H1 (cell line): ENCODE measurements at regions not wholly inside any gene's neighbourhood (a gene's known extent, or its start where the extent isn't known, plus 50 kb on each side); places are given as distances from the start of the nearest gene placed in this dataset.

Source experiments
- CTCF ChIA-PET: fragments of 300-600 bp; sonication (Branson Sonifier 250); formaldehyde crosslinking; loops from one replicate; lab custom pipeline; 2021; ENCODE audit not compliant: partially characterized antibody; lab: Charles Lee
- POLR2A ChIA-PET: fragments of 300-600 bp; sonication (Branson Sonifier 250); formaldehyde crosslinking; loops from one replicate; lab custom pipeline; 2021; ENCODE audit warnings: inconsistent platforms; ENCODE audit not compliant: partially characterized antibody; lab: Charles Lee
- DNase-seq, 2 experiments: peaks; one replicate each; pipeline versions ENCODE4 v3.0.0 to v3.0.0-alpha.2; 2010 to 2022; ENCODE audit warnings: low spot score in 2 of 2, low read depth in 1 of 2, mixed read lengths in 1 of 2
- FAIRE-seq: peaks from 2 replicates; lab custom pipeline; 2011; peaks lifted over from hg19 to GRCh38; lab: Jason Lieb, UNC
- H2AFZ ChIP-seq: 2 replicates; pipeline ENCODE4 v1.8.1; 2012; ENCODE audit warnings: low read length, inconsistent platforms
- H2AK5ac ChIP-seq: 2 replicates; pipeline ENCODE4 v1.6.1; 2013; ENCODE audit warnings: low read depth, low read length
- H2BK120ac ChIP-seq: replicated peaks from 2 replicates; pipeline ENCODE3; 2013; ENCODE audit warnings: low read depth, low read length, inconsistent platforms
- H2BK12ac ChIP-seq: 2 replicates; pipeline ENCODE4 v1.6.1; 2013; ENCODE audit warnings: low read depth, low read length
- H2BK15ac ChIP-seq: 2 replicates; pipeline ENCODE4 v1.6.1; 2013; ENCODE audit warnings: low read length
- H2BK20ac ChIP-seq: 2 replicates; pipeline ENCODE4 v1.6.1; 2013; ENCODE audit warnings: low read length
- H2BK5ac ChIP-seq: 2 replicates; pipeline ENCODE4 v1.6.1; 2013; ENCODE audit warnings: low read depth, low read length
- H3K14ac ChIP-seq: 2 replicates; pipeline ENCODE4 v1.6.1; 2013; ENCODE audit warnings: inconsistent platforms; ENCODE audit not compliant: insufficient read length
- H3K18ac ChIP-seq: 2 replicates; pipeline ENCODE4 v1.6.1; 2013; ENCODE audit warnings: low read length; ENCODE audit errors: extremely low read depth
- H3K23ac ChIP-seq: 2 replicates; pipeline ENCODE4 v1.6.1; 2013; ENCODE audit warnings: inconsistent platforms; ENCODE audit not compliant: insufficient read length
- H3K23me2 ChIP-seq: 2 replicates; pipeline ENCODE4 v1.6.1; 2013; ENCODE audit warnings: low read depth, low read length
- H3K27ac ChIP-seq: 2 replicates; pipeline ENCODE4 v1.6.1; 2011; ENCODE audit warnings: low read depth, low read length, inconsistent platforms
- H3K27me3 ChIP-seq, 4 experiments: replicated peaks in 1 of 4; 1 replicate in 1 of 4; 2 replicates in 3 of 4; pipeline versions ENCODE4 v1.6.1 to v1.8.1; 2011 to 2013; ENCODE audit warnings: low read length in 3 of 4, mild to moderate bottlenecking in 3 of 4, inconsistent platforms in 2 of 4, mixed read lengths in 2 of 4, moderate library complexity in 1 of 4; ENCODE audit not compliant: control insufficient read depth in 3 of 4, insufficient read depth in 3 of 4; ENCODE audit errors: extremely low read depth in 1 of 4
- H3K36me3 ChIP-seq, 4 experiments: 2 replicates each; pipeline versions ENCODE4 v1.6.1 to v1.8.1; 2011 to 2013; ENCODE audit warnings: mild to moderate bottlenecking in 4 of 4, low read length in 3 of 4, moderate library complexity in 2 of 4, control low read depth in 1 of 4, inconsistent platforms in 1 of 4; ENCODE audit not compliant: insufficient read depth in 4 of 4, control insufficient read depth in 2 of 4
- H3K4ac ChIP-seq: replicated peaks from 2 replicates; pipeline ENCODE3; 2013; ENCODE audit warnings: low read length, low read depth, mixed read lengths, inconsistent platforms; ENCODE audit not compliant: insufficient read length
- H3K4me1 ChIP-seq, 4 experiments: replicated peaks in 1 of 4; 1 replicate in 1 of 4; 2 replicates in 3 of 4; pipeline versions ENCODE4 v1.6.1 to v1.8.1; 2011 to 2013; ENCODE audit warnings: low read length in 3 of 4, inconsistent platforms in 2 of 4, mixed read lengths in 1 of 4; ENCODE audit not compliant: insufficient read depth in 4 of 4, control insufficient read depth in 3 of 4
- H3K4me2 ChIP-seq, 2 experiments: 2 replicates each; pipeline versions ENCODE4 v1.6.1 to v1.8.1; 2011 to 2013; ENCODE audit warnings: low read depth in 2 of 2, low read length in 2 of 2, control low read depth in 1 of 2, inconsistent platforms in 1 of 2, mild to moderate bottlenecking in 1 of 2; ENCODE audit not compliant: insufficient read depth in 1 of 2
- H3K4me3 ChIP-seq, 4 experiments: fragments of 200-600, 300-600 bp in 1 of 4; sonication (generic), shearing (Covaris generic), sonication (Bioruptor Twin) in 1 of 4; 2 replicates each; pipeline versions ENCODE4 v1.5.1 to v1.8.1; 2011 to 2016; ENCODE audit warnings: low read length in 4 of 4, low read depth in 3 of 4, control low read depth in 2 of 4, inconsistent platforms in 2 of 4, mild to moderate bottlenecking in 2 of 4, mixed read lengths in 1 of 4, moderate library complexity in 1 of 4; ENCODE audit not compliant: insufficient read depth in 2 of 4; ENCODE audit errors: extremely low read depth in 1 of 4
- H3K56ac ChIP-seq: replicated peaks from 2 replicates; pipeline ENCODE3; 2013; ENCODE audit warnings: low read depth, mild to moderate bottlenecking, mixed read lengths, low read length, inconsistent platforms; ENCODE audit not compliant: insufficient read length
- H3K79me1 ChIP-seq: 2 replicates; pipeline ENCODE4 v1.6.1; 2013; ENCODE audit warnings: low read depth, low read length, control low read depth
- H3K79me2 ChIP-seq, 2 experiments: 2 replicates each; pipeline versions ENCODE4 v1.6.1 to v1.8.1; 2012 to 2013; ENCODE audit warnings: low read length in 2 of 2, mild to moderate bottlenecking in 2 of 2, inconsistent platforms in 1 of 2; ENCODE audit not compliant: insufficient read depth in 2 of 2, control insufficient read depth in 1 of 2
- H3K9ac ChIP-seq, 4 experiments: replicated peaks in 1 of 4; 1 replicate in 1 of 4; 2 replicates in 3 of 4; pipeline versions ENCODE4 v1.6.1 to v1.8.1; 2011 to 2013; ENCODE audit warnings: low read depth in 3 of 4, low read length in 3 of 4, control low read depth in 2 of 4, mild to moderate bottlenecking in 2 of 4, moderate library complexity in 2 of 4, inconsistent platforms in 1 of 4; ENCODE audit errors: extremely low read depth in 1 of 4
- H3K9me3 ChIP-seq, 2 experiments: 2 replicates each; pipeline versions ENCODE4 v1.6.1 to v1.8.1; 2012 to 2013; ENCODE audit warnings: mild to moderate bottlenecking in 2 of 2, moderate library complexity in 2 of 2, control low read depth in 1 of 2, inconsistent platforms in 1 of 2, low read depth in 1 of 2, low read length in 1 of 2, mixed read lengths in 1 of 2; ENCODE audit not compliant: insufficient read depth in 2 of 2
- H4K20me1 ChIP-seq, 2 experiments: replicated peaks in 1 of 2; 2 replicates each; pipeline versions ENCODE3 to v1.8.1; 2011 to 2013; ENCODE audit warnings: inconsistent platforms in 2 of 2, low read length in 2 of 2, mild to moderate bottlenecking in 1 of 2; ENCODE audit not compliant: insufficient read depth in 2 of 2, control insufficient read depth in 1 of 2
- H4K5ac ChIP-seq: 2 replicates; pipeline ENCODE4 v1.6.1; 2013; ENCODE audit warnings: low read length, low read depth, mixed read lengths, inconsistent platforms; ENCODE audit not compliant: insufficient read length
- H4K8ac ChIP-seq: 2 replicates; pipeline ENCODE4 v1.8.0; 2013; ENCODE audit warnings: mild to moderate bottlenecking, moderate library complexity, low read length, inconsistent platforms; ENCODE audit not compliant: insufficient read depth; ENCODE audit errors: extremely low read depth
- H4K91ac ChIP-seq: replicated peaks from 2 replicates; pipeline ENCODE3; 2013; ENCODE audit warnings: low read length, mixed read lengths, inconsistent platforms; ENCODE audit not compliant: insufficient read length
- CEBPB ChIP-seq: IDR thresholded peaks from 2 replicates; pipeline ENCODE4 v1.6.1; 2012; ENCODE audit warnings: low read depth, low read length
- GABPA ChIP-seq: IDR thresholded peaks from 2 replicates; pipeline ENCODE4 v1.6.1; 2011; ENCODE audit warnings: mild to moderate bottlenecking, low read length, moderate library complexity, borderline replicate concordance; ENCODE audit not compliant: insufficient read depth
- POLR2AphosphoS5 ChIP-seq: IDR thresholded peaks from 2 replicates; pipeline ENCODE4 v1.6.1; 2011; ENCODE audit warnings: low read depth, low read length
- SIRT6 ChIP-seq: IDR thresholded peaks from one replicate; pipeline ENCODE4 v1.7.1; 2012; ENCODE audit warnings: low read length, inconsistent platforms
- SP2 ChIP-seq: IDR thresholded peaks from 2 replicates; pipeline ENCODE4 v1.6.1; 2012; ENCODE audit warnings: mild to moderate bottlenecking, low read length, inconsistent platforms
- WGBS, 2 experiments: shearing (Covaris generic) in 1 of 2; methylation state at CpG; one replicate each; pipeline versions ENCODE4 v1.1.6 to v1.1.7; 2013 to 2015; ENCODE audit warnings: low lambda C conversion rate in 2 of 2, mixed read lengths in 2 of 2, inconsistent platforms in 1 of 2, low coverage in 1 of 2, missing lambda C conversion rate in 1 of 2; ENCODE audit not compliant: insufficient replicate concordance in 2 of 2, insufficient coverage in 1 of 2, insufficient read length in 1 of 2; ENCODE audit errors: extremely low coverage in 1 of 2, missing lambda C conversion rate in 1 of 2; 5-methylcytosine and 5-hydroxymethylcytosine counted together

- TF ChIP-seq CEBPB = peak; percentile 90
- TF ChIP-seq GABPA = no peak
- TF ChIP-seq SIRT6 = no peak
- no peak for TF ChIP-seq POLR2AphosphoS5
- no peak for TF ChIP-seq SP2
- TF ChIP-seq, all 59 proteins: peak for 1
Observed at GRCh38 chrX:132561483-132561882, 72.6 kb upstream of the MBNL3 start.

More at GRCh38 chrX:132561483-132561882, 72.6 kb upstream of the MBNL3 start:
- no peak for DNase-seq
- Histone ChIP-seq H3K4ac (no peak overlapping the region), H3K9ac (no peak overlapping the region), H2AFZ (no peak overlapping the region), H2BK20ac (no peak overlapping the region), H3K56ac (no peak overlapping the region), H4K91ac (no peak overlapping the region), H2AK5ac (no peak overlapping the region), H3K4me1 (no peaks in the 10 kb centered on the region), H3K23me2 (no peaks in the 10 kb centered on the region), H3K14ac (no peak overlapping the region), H3K9me3 (no peaks in the 10 kb centered on the region), H2BK15ac (no peak overlapping the region), H3K4me3 (no peak overlapping the region), H3K4me2 (no peak overlapping the region), H3K18ac (no peak overlapping the region), H3K27ac (no peak overlapping the region), H3K23ac (no peak overlapping the region), H2BK5ac (no peak overlapping the region), H3K27me3 (no peaks in the 10 kb centered on the region), H3K36me3 (no peaks in the 10 kb centered on the region), H4K5ac (no peak overlapping the region), H3K79me2 (no peaks in the 10 kb centered on the region), H4K20me1 (no peaks in the 10 kb centered on the region), H2BK12ac (no peak overlapping the region), H3K79me1 (no peaks in the 10 kb centered on the region), H2BK120ac (no peak overlapping the region), H4K8ac (no peak overlapping the region)
- 94% methylated on average over 4 of the region's 4 CpGs; no CpG with 5 or more reads in 1 of the 2 experiments for WGBS, 2 experiments
- ChIA-PET CTCF (no interaction called here), POLR2A (no interaction called here)
- no peak for FAIRE-seq
